MM.1S (cell line): ENCODE measurements at regions not wholly inside any gene's neighbourhood (a gene's known extent, or its start where the extent isn't known, plus 50 kb on each side); places are given as distances from the start of the nearest gene placed in this dataset.

Source experiments
- EZH2 ChIP-seq: fragments of 300-600 bp; sonication (generic); optimal IDR thresholded peaks from 2 replicates; pipeline ENCODE3; 2017; ENCODE audit warnings: low read depth, mild to moderate bottlenecking, antibody characterized with exemption, low read length, mixed read lengths
- TF ChIP-seq, protein P1 (sequence below): fragments of 300-600 bp; sonication (generic); IDR thresholded peaks from 2 replicates; pipeline ENCODE4 v1.5.1; 2016; ENCODE audit warnings: antibody characterized with exemption, low read length, mixed read lengths

DNA sequence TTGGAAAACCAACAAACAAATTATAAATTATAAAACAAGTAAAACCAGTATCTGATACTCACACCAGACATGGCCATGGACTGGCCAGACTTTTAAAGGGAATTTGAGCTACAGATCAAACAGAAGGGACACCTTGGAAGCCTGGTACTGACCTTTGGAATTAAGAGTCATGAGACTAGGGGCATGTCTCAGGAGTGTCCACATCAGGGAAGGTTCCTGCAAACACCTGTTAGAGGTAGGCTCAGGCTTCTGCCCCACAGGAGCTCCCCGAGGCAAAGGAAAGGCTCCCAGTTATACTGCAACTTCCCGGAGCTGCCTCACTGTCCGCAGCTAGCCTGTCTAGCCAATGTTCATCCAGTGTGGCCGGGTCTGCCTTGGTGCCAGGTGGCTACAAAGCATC is 290.1 kb downstream of the BUD13 start:
- TF ChIP-seq, protein P1, sequence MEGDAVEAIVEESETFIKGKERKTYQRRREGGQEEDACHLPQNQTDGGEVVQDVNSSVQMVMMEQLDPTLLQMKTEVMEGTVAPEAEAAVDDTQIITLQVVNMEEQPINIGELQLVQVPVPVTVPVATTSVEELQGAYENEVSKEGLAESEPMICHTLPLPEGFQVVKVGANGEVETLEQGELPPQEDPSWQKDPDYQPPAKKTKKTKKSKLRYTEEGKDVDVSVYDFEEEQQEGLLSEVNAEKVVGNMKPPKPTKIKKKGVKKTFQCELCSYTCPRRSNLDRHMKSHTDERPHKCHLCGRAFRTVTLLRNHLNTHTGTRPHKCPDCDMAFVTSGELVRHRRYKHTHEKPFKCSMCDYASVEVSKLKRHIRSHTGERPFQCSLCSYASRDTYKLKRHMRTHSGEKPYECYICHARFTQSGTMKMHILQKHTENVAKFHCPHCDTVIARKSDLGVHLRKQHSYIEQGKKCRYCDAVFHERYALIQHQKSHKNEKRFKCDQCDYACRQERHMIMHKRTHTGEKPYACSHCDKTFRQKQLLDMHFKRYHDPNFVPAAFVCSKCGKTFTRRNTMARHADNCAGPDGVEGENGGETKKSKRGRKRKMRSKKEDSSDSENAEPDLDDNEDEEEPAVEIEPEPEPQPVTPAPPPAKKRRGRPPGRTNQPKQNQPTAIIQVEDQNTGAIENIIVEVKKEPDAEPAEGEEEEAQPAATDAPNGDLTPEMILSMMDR, result no peak
- no peak for TF ChIP-seq EZH2
